GM23338 (cell line): ENCODE measurements at regions not wholly inside any gene's neighbourhood (a gene's known extent, or its start where the extent isn't known, plus 50 kb on each side); places are given as distances from the start of the nearest gene placed in this dataset.

Experiments used
- ATAC-seq: fragments of 200-7000 bp; cut with Tn5 transposase; 3 replicates; pipeline ENCODE4 v1.9.1; 2020
- DNase-seq: peaks from one replicate; pipeline ENCODE4 v3.0.0-alpha.2; 2015; ENCODE audit warnings: low spot score
- H2AFZ ChIP-seq: fragments of 200-600 bp; sonication (generic); 2 replicates; pipeline ENCODE4 v1.8.0; 2016; ENCODE audit warnings: antibody characterized with exemption, mild to moderate bottlenecking, moderate library complexity
- H3F3A ChIP-seq: fragments of 200-600 bp; sonication (generic); replicated peaks from 2 replicates; pipeline ENCODE4 v1.8.0; 2017; ENCODE audit warnings: antibody characterized with exemption, mixed run types, low read depth
- H3K27ac ChIP-seq: fragments of 200-600 bp; sonication (generic); 2 replicates; pipeline ENCODE4 v1.6.1; 2016; ENCODE audit warnings: low read depth
- H3K27me3 ChIP-seq: fragments of 200-600 bp; sonication (generic); 2 replicates; pipeline ENCODE4 v1.8.0; 2016; ENCODE audit warnings: mild to moderate bottlenecking, mixed run types, moderate library complexity; ENCODE audit not compliant: insufficient read depth
- H3K36me3 ChIP-seq: fragments of 200-600 bp; sonication (generic); 2 replicates; pipeline ENCODE4 v1.8.0; 2016; ENCODE audit warnings: mild to moderate bottlenecking; ENCODE audit not compliant: insufficient read depth
- H3K4me1 ChIP-seq: fragments of 200-600 bp; sonication (generic); 2 replicates; pipeline ENCODE4 v1.8.0; 2016; ENCODE audit warnings: mild to moderate bottlenecking, moderate library complexity; ENCODE audit not compliant: insufficient read depth
- H3K4me2 ChIP-seq: fragments of 200-600 bp; sonication (generic); 2 replicates; pipeline ENCODE4 v1.7.1; 2017; ENCODE audit warnings: mixed run types
- H3K4me3 ChIP-seq: fragments of 200-600 bp; sonication (generic); 2 replicates; pipeline ENCODE4 v1.6.1; 2016; ENCODE audit warnings: mixed run types
- H3K79me2 ChIP-seq: fragments of 200-600 bp; sonication (generic); replicated peaks from 2 replicates; pipeline ENCODE4 v1.8.0; 2017; ENCODE audit warnings: mild to moderate bottlenecking; ENCODE audit not compliant: insufficient read depth
- H3K9me2 ChIP-seq: fragments of 200-600 bp; sonication (generic); 2 replicates; pipeline ENCODE4 v1.8.0; 2017; ENCODE audit not compliant: insufficient read depth
- H4K20me1 ChIP-seq: fragments of 200-600 bp; sonication (generic); replicated peaks from 2 replicates; pipeline ENCODE4 v1.8.0; 2017; ENCODE audit warnings: mild to moderate bottlenecking; ENCODE audit not compliant: insufficient read depth
- H3K27ac Mint-ChIP-seq: 2 replicates; pipeline ENCODE4 v1.8.0; 2020; ENCODE audit warnings: inconsistent platforms, mild to moderate bottlenecking, moderate library complexity, mixed read lengths
- H3K27me3 Mint-ChIP-seq: 3 replicates; pipeline ENCODE4 v1.8.0; 2022; ENCODE audit warnings: low read depth, mild to moderate bottlenecking, moderate library complexity, mixed read lengths, inconsistent platforms; ENCODE audit not compliant: insufficient read depth, poor library complexity
- H3K36me3 Mint-ChIP-seq: 3 replicates; pipeline ENCODE4 v1.8.0; 2021; ENCODE audit warnings: low read depth, mild to moderate bottlenecking, inconsistent platforms, moderate library complexity, mixed read lengths
- H3K4me1 Mint-ChIP-seq: 3 replicates; pipeline ENCODE4 v1.8.0; 2020; ENCODE audit warnings: mild to moderate bottlenecking, inconsistent platforms, mixed read lengths
- H3K4me3 Mint-ChIP-seq: 3 replicates; pipeline ENCODE4 v1.8.0; 2021; ENCODE audit warnings: moderate library complexity, mild to moderate bottlenecking, inconsistent platforms, mixed read lengths
- H3K9me3 Mint-ChIP-seq: 3 replicates; pipeline ENCODE4 v1.8.0; 2020; ENCODE audit warnings: moderate library complexity, mild to moderate bottlenecking, inconsistent platforms, mixed read lengths
- CREB1 ChIP-seq: fragments of 250-450 bp; sonication (Bioruptor Pico); IDR thresholded peaks from 2 replicates; pipeline ENCODE4 v1.5.0; 2020; ENCODE audit warnings: low read depth, mild to moderate bottlenecking, moderate library complexity
- EZH2 ChIP-seq: fragments of 200-600 bp; sonication (generic); IDR thresholded peaks from one replicate; pipeline ENCODE4 v1.8.0; 2017; ENCODE audit warnings: antibody characterized with exemption, mild to moderate bottlenecking, low read depth; ENCODE audit not compliant: unreplicated experiment
- EZH2phosphoT487 ChIP-seq: fragments of 200-600 bp; sonication (generic); IDR thresholded peaks from one replicate; pipeline ENCODE4 v1.8.1; 2018; ENCODE audit warnings: antibody characterized with exemption; ENCODE audit not compliant: unreplicated experiment
- JUNB ChIP-seq: IDR thresholded peaks from one replicate; pipeline ENCODE4 v1.6.1; 2016; ENCODE audit warnings: antibody characterized with exemption; ENCODE audit not compliant: unreplicated experiment
- NANOG ChIP-seq: IDR thresholded peaks from 2 replicates; pipeline ENCODE4 v1.6.1; 2016; ENCODE audit warnings: antibody characterized with exemption, borderline replicate concordance
- POLR2AphosphoS5 ChIP-seq: IDR thresholded peaks from 2 replicates; pipeline ENCODE4 v1.6.1; 2016; ENCODE audit warnings: antibody characterized with exemption, low read depth
- STAT1 ChIP-seq: IDR thresholded peaks from one replicate; pipeline ENCODE4 v1.6.1; 2016; ENCODE audit warnings: antibody characterized with exemption; ENCODE audit not compliant: unreplicated experiment
- ZNF114 ChIP-seq: fragments of 250-450 bp; sonication (Bioruptor Pico); IDR thresholded peaks from 2 replicates; pipeline ENCODE4 v1.5.0; 2020; ENCODE audit warnings: mild to moderate bottlenecking, moderate library complexity
- ZNF331 ChIP-seq: fragments of 250-450 bp; sonication (Bioruptor Pico); IDR thresholded peaks from 2 replicates; pipeline ENCODE4 v1.5.0; 2020; ENCODE audit warnings: low read depth, mild to moderate bottlenecking, moderate library complexity
- TF ChIP-seq, protein P1 (sequence below), 2 experiments: fragments of 200-600 bp in 1 of 2; sonication (generic) in 1 of 2; conservative IDR thresholded peaks; 2 replicates each; pipeline versions ENCODE4 v1.5.1 to v1.6.1; 2016 to 2017; ENCODE audit warnings: antibody characterized with exemption in 2 of 2, low read depth in 2 of 2, mild to moderate bottlenecking in 2 of 2, moderate library complexity in 1 of 2
- TF ChIP-seq, protein P2 (sequence below): IDR thresholded peaks from 2 replicates; pipeline ENCODE4 v1.6.1; 2016; ENCODE audit warnings: antibody characterized with exemption
- TF ChIP-seq, protein P3 (sequence below): fragments of 250-450 bp; sonication (Bioruptor Pico); IDR thresholded peaks from 2 replicates; pipeline ENCODE4 v1.5.0; 2020; ENCODE audit warnings: mild to moderate bottlenecking, moderate library complexity
- TF ChIP-seq, protein P4 (sequence below): IDR thresholded peaks from one replicate; pipeline ENCODE4 v1.6.1; 2018; ENCODE audit warnings: antibody characterized with exemption; ENCODE audit not compliant: unreplicated experiment

DNA sequence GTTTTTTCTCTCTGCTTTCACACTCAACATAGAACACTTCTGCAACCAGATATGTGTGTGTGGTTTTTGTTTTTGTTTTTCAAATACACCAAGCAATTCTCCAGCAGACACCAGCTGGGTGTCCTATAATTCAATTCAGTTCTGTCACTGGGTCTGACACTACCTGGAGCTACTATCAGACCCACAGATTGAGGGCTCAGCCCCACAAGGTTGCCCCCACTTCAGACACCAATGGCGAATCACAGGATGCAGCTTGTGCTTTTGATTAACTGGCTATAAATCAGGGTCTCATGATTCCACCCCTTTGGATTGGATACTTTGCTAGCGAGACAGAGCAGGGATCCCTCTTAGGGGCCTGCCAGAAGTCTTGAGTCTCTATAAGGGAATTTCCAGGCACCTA is 462.2 kb upstream of the NRP1 start:
- no peak for ATAC-seq
- H3K9me3 Mint-ChIP-seq = no peaks in the 10 kb centered on the region
- H3K4me1 ChIP-seq = peaks cover 5% of the 10 kb centered on the region
- no peaks in the 10 kb centered on the region for H4K20me1 ChIP-seq
- no peak overlapping the region for H3K27ac Mint-ChIP-seq
- no peaks in the 10 kb centered on the region for H3K27me3 Mint-ChIP-seq
- no peaks in the 10 kb centered on the region for H3K79me2 ChIP-seq
- no peak overlapping the region for H3K27ac ChIP-seq
- no peaks in the 10 kb centered on the region for H3F3A ChIP-seq
- no peaks in the 10 kb centered on the region for H3K27me3 ChIP-seq
- no peak for DNase-seq
- H3K36me3 ChIP-seq = no peaks in the 10 kb centered on the region; the same call in 1 of the 2 replicates
- H3K4me3 ChIP-seq = no peak overlapping the region
- no peaks in the 10 kb centered on the region for H3K36me3 Mint-ChIP-seq
- H3K4me1 Mint-ChIP-seq = peaks cover 12% of the 10 kb centered on the region
- no peak overlapping the region for H3K4me2 ChIP-seq
- TF ChIP-seq, protein P1, sequence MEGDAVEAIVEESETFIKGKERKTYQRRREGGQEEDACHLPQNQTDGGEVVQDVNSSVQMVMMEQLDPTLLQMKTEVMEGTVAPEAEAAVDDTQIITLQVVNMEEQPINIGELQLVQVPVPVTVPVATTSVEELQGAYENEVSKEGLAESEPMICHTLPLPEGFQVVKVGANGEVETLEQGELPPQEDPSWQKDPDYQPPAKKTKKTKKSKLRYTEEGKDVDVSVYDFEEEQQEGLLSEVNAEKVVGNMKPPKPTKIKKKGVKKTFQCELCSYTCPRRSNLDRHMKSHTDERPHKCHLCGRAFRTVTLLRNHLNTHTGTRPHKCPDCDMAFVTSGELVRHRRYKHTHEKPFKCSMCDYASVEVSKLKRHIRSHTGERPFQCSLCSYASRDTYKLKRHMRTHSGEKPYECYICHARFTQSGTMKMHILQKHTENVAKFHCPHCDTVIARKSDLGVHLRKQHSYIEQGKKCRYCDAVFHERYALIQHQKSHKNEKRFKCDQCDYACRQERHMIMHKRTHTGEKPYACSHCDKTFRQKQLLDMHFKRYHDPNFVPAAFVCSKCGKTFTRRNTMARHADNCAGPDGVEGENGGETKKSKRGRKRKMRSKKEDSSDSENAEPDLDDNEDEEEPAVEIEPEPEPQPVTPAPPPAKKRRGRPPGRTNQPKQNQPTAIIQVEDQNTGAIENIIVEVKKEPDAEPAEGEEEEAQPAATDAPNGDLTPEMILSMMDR (conservative IDR thresholded peaks at IDR 0.05; ENCODE audit: low read depth in 2 of 2) = no peak
- TF ChIP-seq, protein P2, sequence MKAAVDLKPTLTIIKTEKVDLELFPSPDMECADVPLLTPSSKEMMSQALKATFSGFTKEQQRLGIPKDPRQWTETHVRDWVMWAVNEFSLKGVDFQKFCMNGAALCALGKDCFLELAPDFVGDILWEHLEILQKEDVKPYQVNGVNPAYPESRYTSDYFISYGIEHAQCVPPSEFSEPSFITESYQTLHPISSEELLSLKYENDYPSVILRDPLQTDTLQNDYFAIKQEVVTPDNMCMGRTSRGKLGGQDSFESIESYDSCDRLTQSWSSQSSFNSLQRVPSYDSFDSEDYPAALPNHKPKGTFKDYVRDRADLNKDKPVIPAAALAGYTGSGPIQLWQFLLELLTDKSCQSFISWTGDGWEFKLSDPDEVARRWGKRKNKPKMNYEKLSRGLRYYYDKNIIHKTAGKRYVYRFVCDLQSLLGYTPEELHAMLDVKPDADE = no peak
- TF ChIP-seq NANOG = no peak
- no peak for TF ChIP-seq ZNF331 (CRISPR knock-in tag)
- no peak for TF ChIP-seq POLR2AphosphoS5
- TF ChIP-seq CREB1 (CRISPR knock-in tag) = no peak
- TF ChIP-seq EZH2 = no peak
- TF ChIP-seq, protein P3, sequence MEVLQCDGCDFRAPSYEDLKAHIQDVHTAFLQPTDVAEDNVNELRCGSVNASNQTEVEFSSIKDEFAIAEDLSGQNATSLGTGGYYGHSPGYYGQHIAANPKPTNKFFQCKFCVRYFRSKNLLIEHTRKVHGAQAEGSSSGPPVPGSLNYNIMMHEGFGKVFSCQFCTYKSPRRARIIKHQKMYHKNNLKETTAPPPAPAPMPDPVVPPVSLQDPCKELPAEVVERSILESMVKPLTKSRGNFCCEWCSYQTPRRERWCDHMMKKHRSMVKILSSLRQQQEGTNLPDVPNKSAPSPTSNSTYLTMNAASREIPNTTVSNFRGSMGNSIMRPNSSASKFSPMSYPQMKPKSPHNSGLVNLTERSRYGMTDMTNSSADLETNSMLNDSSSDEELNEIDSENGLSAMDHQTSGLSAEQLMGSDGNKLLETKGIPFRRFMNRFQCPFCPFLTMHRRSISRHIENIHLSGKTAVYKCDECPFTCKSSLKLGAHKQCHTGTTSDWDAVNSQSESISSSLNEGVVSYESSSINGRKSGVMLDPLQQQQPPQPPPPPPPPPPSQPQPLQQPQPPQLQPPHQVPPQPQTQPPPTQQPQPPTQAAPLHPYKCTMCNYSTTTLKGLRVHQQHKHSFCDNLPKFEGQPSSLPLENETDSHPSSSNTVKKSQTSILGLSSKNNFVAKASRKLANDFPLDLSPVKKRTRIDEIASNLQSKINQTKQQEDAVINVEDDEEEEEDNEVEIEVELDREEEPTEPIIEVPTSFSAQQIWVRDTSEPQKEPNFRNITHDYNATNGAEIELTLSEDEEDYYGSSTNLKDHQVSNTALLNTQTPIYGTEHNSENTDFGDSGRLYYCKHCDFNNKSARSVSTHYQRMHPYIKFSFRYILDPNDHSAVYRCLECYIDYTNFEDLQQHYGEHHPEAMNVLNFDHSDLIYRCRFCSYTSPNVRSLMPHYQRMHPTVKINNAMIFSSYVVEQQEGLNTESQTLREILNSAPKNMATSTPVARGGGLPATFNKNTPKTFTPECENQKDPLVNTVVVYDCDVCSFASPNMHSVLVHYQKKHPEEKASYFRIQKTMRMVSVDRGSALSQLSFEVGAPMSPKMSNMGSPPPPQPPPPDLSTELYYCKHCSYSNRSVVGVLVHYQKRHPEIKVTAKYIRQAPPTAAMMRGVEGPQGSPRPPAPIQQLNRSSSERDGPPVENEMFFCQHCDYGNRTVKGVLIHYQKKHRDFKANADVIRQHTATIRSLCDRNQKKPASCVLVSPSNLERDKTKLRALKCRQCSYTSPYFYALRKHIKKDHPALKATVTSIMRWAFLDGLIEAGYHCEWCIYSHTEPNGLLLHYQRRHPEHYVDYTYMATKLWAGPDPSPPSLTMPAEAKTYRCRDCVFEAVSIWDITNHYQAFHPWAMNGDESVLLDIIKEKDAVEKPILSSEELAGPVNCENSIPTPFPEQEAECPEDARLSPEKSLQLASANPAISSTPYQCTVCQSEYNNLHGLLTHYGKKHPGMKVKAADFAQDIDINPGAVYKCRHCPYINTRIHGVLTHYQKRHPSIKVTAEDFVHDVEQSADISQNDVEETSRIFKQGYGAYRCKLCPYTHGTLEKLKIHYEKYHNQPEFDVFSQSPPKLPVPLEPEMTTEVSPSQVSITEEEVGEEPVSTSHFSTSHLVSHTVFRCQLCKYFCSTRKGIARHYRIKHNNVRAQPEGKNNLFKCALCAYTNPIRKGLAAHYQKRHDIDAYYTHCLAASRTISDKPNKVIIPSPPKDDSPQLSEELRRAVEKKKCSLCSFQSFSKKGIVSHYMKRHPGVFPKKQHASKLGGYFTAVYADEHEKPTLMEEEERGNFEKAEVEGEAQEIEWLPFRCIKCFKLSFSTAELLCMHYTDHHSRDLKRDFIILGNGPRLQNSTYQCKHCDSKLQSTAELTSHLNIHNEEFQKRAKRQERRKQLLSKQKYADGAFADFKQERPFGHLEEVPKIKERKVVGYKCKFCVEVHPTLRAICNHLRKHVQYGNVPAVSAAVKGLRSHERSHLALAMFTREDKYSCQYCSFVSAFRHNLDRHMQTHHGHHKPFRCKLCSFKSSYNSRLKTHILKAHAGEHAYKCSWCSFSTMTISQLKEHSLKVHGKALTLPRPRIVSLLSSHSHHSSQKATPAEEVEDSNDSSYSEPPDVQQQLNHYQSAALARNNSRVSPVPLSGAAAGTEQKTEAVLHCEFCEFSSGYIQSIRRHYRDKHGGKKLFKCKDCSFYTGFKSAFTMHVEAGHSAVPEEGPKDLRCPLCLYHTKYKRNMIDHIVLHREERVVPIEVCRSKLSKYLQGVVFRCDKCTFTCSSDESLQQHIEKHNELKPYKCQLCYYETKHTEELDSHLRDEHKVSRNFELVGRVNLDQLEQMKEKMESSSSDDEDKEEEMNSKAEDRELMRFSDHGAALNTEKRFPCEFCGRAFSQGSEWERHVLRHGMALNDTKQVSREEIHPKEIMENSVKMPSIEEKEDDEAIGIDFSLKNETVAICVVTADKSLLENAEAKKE (CRISPR knock-in tag) = no peak
- TF ChIP-seq STAT1 = no peak
- no peak for TF ChIP-seq JUNB
- TF ChIP-seq EZH2phosphoT487 = no peak
- TF ChIP-seq, protein P4, sequence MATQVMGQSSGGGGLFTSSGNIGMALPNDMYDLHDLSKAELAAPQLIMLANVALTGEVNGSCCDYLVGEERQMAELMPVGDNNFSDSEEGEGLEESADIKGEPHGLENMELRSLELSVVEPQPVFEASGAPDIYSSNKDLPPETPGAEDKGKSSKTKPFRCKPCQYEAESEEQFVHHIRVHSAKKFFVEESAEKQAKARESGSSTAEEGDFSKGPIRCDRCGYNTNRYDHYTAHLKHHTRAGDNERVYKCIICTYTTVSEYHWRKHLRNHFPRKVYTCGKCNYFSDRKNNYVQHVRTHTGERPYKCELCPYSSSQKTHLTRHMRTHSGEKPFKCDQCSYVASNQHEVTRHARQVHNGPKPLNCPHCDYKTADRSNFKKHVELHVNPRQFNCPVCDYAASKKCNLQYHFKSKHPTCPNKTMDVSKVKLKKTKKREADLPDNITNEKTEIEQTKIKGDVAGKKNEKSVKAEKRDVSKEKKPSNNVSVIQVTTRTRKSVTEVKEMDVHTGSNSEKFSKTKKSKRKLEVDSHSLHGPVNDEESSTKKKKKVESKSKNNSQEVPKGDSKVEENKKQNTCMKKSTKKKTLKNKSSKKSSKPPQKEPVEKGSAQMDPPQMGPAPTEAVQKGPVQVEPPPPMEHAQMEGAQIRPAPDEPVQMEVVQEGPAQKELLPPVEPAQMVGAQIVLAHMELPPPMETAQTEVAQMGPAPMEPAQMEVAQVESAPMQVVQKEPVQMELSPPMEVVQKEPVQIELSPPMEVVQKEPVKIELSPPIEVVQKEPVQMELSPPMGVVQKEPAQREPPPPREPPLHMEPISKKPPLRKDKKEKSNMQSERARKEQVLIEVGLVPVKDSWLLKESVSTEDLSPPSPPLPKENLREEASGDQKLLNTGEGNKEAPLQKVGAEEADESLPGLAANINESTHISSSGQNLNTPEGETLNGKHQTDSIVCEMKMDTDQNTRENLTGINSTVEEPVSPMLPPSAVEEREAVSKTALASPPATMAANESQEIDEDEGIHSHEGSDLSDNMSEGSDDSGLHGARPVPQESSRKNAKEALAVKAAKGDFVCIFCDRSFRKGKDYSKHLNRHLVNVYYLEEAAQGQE = no peak
- no peak for TF ChIP-seq ZNF114 (CRISPR knock-in tag)
- 0 out of 2 replicates have a peak overlapping the region, but pooled peaks have one; percentile 20 for H2AFZ ChIP-seq
- H3K9me2 ChIP-seq = peaks cover 8% of the 10 kb centered on the region; the same call in 1 of the 2 replicates
- H3K4me3 Mint-ChIP-seq = no peak overlapping the region
